ENCODE measurements at regions not wholly inside any gene's neighbourhood (a gene's known extent, or its start where the extent isn't known, plus 50 kb on each side); places are given as distances from the start of the nearest gene placed in this dataset.
"Not testable (repeated sequence)": the region's sequence is repeated elsewhere in the genome, so short reads cannot be mapped to it uniquely, and the experiment has no call there.

GRCh38 chr19:31531326-31531725, 182.1 kb upstream of the TSHZ3 start:
- no peak for DNase-seq

GRCh38 chr19:31532034-31532433, 182.8 kb upstream of the TSHZ3 start:
- DNase-seq, result no peak

- no peak for DNase-seq
These were observed 183.9 kb upstream of the TSHZ3 start for GRCh38 chr19:31533114-31533513.

GRCh38 chr19:31534231-31534630, 185.0 kb upstream of the TSHZ3 start:
- no peak for DNase-seq

GRCh38 chr19:31534786-31535657, 185.8 kb upstream of the TSHZ3 start:
- DNase-seq, result no peak

GRCh38 chr19:31535691-31536460, 186.6 kb upstream of the TSHZ3 start:
- DNase-seq, result no peak

- DNase-seq, result no peak
These were observed 187.9 kb upstream of the TSHZ3 start for GRCh38 chr19:31537136-31537535.

- not testable (repeated sequence) for DNase-seq
These were observed 188.7 kb upstream of the TSHZ3 start for GRCh38 chr19:31537902-31538301.

GRCh38 chr19:31538879-31539278, 189.6 kb upstream of the TSHZ3 start:
- DNase-seq, result no peak

- DNase-seq, result no peak
These were observed 190.2 kb upstream of the TSHZ3 start for GRCh38 chr19:31539386-31539785.

GRCh38 chr19:31541396-31541795, 192.2 kb upstream of the TSHZ3 start:
- no peak for DNase-seq

GRCh38 chr19:31543456-31543855, 194.2 kb upstream of the TSHZ3 start:
- DNase-seq, result peak; percentile 48

- DNase-seq, result peak; percentile 66
These were observed 196.5 kb upstream of the TSHZ3 start for GRCh38 chr19:31545777-31546176.

- no peak for DNase-seq
These were observed 197.1 kb upstream of the TSHZ3 start for GRCh38 chr19:31546205-31546960.

GRCh38 chr19:31548941-31549340, 199.7 kb upstream of the TSHZ3 start:
- no peak for DNase-seq

- DNase-seq, result peak; percentile 32
These were observed 204.0 kb upstream of the TSHZ3 start for GRCh38 chr19:31553112-31553845.

- DNase-seq, result peak; percentile 35
These were observed 204.6 kb upstream of the TSHZ3 start for GRCh38 chr19:31553846-31554215.

- DNase-seq, result peak; percentile 15
These were observed 205.1 kb upstream of the TSHZ3 start for GRCh38 chr19:31554360-31554759.

- no peak for DNase-seq
These were observed 206.5 kb upstream of the TSHZ3 start for GRCh38 chr19:31555634-31556215.

GRCh38 chr19:31559494-31559893, 210.3 kb upstream of the TSHZ3 start:
- DNase-seq, result no peak

- no peak for DNase-seq
These were observed 211.1 kb upstream of the TSHZ3 start for GRCh38 chr19:31560086-31561060.

Data from retina (tissue), 1 donor.